HUES6 (cell line): ENCODE measurements at regions not wholly inside any gene's neighbourhood (a gene's known extent, or its start where the extent isn't known, plus 50 kb on each side); places are given as distances from the start of the nearest gene placed in this dataset.

Experiments
- H3K27ac ChIP-seq: 2 replicates; pipeline ENCODE4 v1.7.0; 2013; ENCODE audit warnings: low read depth, mild to moderate bottlenecking, low read length, inconsistent platforms
- H3K27me3 ChIP-seq: 2 replicates; pipeline ENCODE4 v1.6.1; 2013; ENCODE audit warnings: low read length; ENCODE audit not compliant: control insufficient read depth, insufficient read depth
- H3K36me3 ChIP-seq: 2 replicates; pipeline ENCODE4 v1.6.1; 2013; ENCODE audit warnings: low read length; ENCODE audit not compliant: control insufficient read depth, insufficient read depth
- H3K4me1 ChIP-seq: 2 replicates; pipeline ENCODE4 v1.6.1; 2013; ENCODE audit warnings: low read length; ENCODE audit not compliant: control insufficient read depth, insufficient read depth
- H3K4me3 ChIP-seq: 2 replicates; pipeline ENCODE4 v1.5.1; 2013; ENCODE audit warnings: low read depth, low read length
- H3K9ac ChIP-seq: one replicate; pipeline ENCODE4 v1.6.1; 2013; ENCODE audit warnings: mild to moderate bottlenecking, low read length
- H3K9me3 ChIP-seq: 2 replicates; pipeline ENCODE4 v1.6.1; 2013; ENCODE audit warnings: low read depth, low read length; ENCODE audit not compliant: control insufficient read depth, insufficient read depth

DNA sequence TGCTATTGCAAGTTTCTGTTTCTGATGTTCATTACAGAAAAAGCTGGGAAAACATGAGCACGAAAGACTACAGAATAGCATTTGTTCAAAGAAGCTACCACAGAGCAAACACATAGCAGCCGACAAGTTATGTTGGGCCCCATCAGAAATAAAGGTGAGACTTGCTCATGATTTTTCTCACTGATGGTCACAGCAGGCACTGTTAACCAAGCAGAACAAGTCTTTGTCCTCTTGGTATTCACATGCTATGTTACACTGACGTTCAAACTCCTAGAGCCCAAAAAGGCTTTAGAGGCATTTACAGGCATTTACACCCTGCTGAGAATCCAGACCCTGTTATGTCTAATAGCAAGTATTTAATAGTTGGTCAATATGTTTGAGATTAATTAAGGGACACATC is 235.0 kb upstream of the HNMT start:
- no peaks in the 10 kb centered on the region for H3K27me3 ChIP-seq

DNA sequence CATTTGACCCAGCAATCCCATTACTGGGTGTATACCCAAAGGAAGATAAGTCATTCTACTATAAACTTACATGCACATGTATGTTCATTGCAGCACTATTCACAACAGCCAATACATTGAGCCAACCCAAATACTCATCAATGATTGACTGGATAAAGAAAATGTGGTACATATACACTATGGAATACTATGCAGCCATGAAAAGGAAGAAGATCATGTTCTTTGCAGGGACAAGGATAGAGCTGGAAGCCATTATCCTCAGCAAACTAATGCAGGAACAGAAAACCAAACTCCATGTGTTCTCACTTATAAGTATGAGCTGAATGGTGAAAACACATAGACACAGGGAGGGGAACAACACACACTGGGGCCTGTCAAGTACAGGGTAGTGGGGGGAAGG is 226.7 kb upstream of the HNMT start:
- Histone ChIP-seq H3K9me3 (peaks cover 5% of the 10 kb centered on the region; the same call in 1 of the 2 replicates), H3K4me1 (no peaks in the 10 kb centered on the region), H3K9ac (no peak overlapping the region), H3K27ac (no peak overlapping the region), H3K4me3 (no peak overlapping the region), H3K27me3 (no peaks in the 10 kb centered on the region), H3K36me3 (no peaks in the 10 kb centered on the region)

More for the DNA sequence above, 235.0 kb upstream of the HNMT start:
- Histone ChIP-seq H3K4me3 (no peak overlapping the region), H3K36me3 (no peaks in the 10 kb centered on the region), H3K9me3 (0 out of 2 replicates have a peak, but pooled peaks cover 3% of the 10 kb centered on the region), H3K9ac (no peak overlapping the region), H3K27ac (no peak overlapping the region), H3K4me1 (peaks cover 5% of the 10 kb centered on the region; the same call in 1 of the 2 replicates)

DNA sequence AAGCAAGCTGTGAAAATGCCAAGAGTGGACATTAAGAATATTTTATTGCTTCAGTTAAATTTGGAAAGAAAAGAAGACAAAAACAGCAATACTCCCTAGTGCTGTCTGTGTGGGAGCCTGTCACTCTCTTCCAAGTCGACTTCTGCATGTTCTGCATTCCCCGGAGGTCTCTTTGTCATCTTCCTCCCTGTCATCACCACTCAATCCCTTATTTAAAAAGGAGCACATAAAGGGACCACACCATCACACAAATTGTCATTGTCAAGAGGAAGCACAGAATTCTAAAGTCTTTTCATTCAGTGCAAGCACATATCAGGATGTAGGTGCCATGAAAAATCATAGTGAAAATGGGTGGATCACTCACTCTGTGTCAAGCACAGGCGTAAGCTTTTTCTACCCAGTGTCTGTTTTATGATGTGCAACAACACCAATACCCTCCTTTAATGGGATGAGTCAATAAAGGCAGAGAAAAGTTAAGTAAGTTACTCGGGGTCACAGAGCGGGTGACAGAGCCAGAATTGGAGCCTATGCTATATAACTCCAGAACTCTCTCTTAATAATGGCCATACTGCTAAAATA is 222.4 kb upstream of the HNMT start:
- H3K4me1 ChIP-seq = peaks cover 9% of the 10 kb centered on the region; the same call in 1 of the 2 replicates
- H3K9ac ChIP-seq = no peak overlapping the region
- peaks cover 5% of the 10 kb centered on the region; the same call in 1 of the 2 replicates for H3K9me3 ChIP-seq
- no peaks in the 10 kb centered on the region for H3K27me3 ChIP-seq
- no peak overlapping the region for H3K27ac ChIP-seq
- H3K36me3 ChIP-seq = no peaks in the 10 kb centered on the region
- no peak overlapping the region for H3K4me3 ChIP-seq

DNA sequence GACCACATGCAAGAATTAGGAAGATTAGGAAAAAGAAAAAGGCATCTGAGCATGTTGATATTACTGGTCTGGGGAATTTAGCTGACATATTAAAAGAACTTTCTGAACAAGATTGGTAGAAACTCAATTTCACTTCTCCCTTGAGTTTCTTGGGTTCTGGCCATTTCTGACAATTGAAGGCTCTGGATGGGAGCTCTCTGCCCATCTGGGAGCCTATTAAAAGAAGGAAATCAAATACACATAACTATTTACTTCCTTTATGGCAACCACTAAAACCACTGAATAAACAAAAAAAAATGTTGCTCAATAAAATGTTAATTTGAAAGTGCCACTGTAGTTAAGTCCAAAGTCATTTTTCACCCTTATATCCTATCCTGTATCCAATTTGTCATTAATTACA is 216.8 kb upstream of the HNMT start:
- no peaks in the 10 kb centered on the region for H3K27me3 ChIP-seq
- H3K4me3 ChIP-seq = no peak overlapping the region
- H3K36me3 ChIP-seq = no peaks in the 10 kb centered on the region
- H3K9me3 ChIP-seq = no peaks in the 10 kb centered on the region
- H3K27ac ChIP-seq = no peak overlapping the region
- H3K9ac ChIP-seq = no peak overlapping the region
- H3K4me1 ChIP-seq = peaks cover 9% of the 10 kb centered on the region; the same call in 1 of the 2 replicates

DNA sequence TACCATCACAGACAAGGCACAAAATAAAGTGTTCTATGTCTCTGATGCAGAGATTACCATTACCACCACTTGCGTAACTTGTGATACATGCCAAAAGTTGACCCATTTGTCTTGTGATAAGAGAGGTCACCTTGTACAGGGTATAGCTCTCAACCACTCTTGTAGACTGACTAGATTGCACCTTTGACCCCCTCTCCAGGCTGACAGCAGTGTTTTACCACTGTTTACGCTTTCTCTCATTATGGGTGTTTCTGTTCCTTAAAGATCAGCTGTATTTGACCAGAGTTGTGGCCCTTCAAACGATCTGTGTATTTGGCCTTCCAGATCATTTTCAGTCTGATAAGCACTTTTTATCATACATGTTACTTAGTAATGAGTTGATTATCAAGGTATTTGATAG is 215.7 kb upstream of the HNMT start:
- Histone ChIP-seq H3K4me1 (peaks cover 8% of the 10 kb centered on the region; the same call in 1 of the 2 replicates), H3K27ac (no peak overlapping the region), H3K36me3 (no peaks in the 10 kb centered on the region), H3K4me3 (no peak overlapping the region), H3K27me3 (no peaks in the 10 kb centered on the region), H3K9ac (no peak overlapping the region), H3K9me3 (no peaks in the 10 kb centered on the region)

DNA sequence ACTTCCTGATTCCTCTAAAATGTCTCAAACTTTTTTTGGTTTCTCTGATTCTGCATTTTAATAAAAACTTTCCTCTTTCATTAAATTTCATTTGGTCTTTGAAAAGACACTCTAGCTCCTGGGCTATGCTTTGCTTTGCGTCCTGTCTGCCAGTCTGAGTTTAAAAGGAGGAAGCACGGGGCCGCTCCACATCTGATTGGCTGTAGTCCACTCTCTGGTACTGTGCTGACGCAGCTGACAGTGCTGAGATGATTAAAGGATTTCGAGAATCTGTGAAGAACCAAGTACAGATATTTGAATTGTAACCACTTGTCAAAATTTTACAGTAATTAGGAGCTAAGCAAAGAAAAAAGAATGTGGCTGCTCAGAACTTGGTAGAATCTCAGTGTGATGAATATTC is 199.6 kb upstream of the HNMT start:
- Histone ChIP-seq H3K36me3 (no peaks in the 10 kb centered on the region), H3K27me3 (no peaks in the 10 kb centered on the region), H3K9me3 (peaks cover 4% of the 10 kb centered on the region; the same call in 1 of the 2 replicates), H3K4me1 (no peaks in the 10 kb centered on the region), H3K27ac (no peak overlapping the region), H3K9ac (no peak overlapping the region), H3K4me3 (no peak overlapping the region)

DNA sequence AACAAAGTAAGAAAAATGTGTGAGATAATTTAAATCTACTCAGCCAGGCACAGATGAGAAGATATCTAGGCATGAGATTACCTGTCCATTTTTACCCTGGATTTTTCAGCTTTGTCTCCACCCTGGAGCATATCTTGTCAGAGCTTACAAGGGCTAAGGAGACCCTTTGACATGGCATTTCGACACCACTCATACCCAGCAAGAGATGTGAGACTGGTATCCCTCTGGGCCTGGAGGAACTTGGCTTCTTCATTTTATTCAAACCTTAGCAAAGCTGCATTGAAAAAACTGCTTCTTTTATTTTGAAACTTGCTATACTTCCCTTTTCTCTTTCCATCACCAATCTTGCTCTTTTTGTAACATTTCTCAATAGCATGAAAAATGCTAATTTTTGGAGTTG is 194.9 kb upstream of the HNMT start:
- no peaks in the 10 kb centered on the region for H3K4me1 ChIP-seq
- H3K27ac ChIP-seq = no peak overlapping the region
- H3K36me3 ChIP-seq = no peaks in the 10 kb centered on the region
- no peak overlapping the region for H3K4me3 ChIP-seq
- H3K9me3 ChIP-seq = 0 out of 2 replicates have a peak, but pooled peaks cover 2% of the 10 kb centered on the region
- no peaks in the 10 kb centered on the region for H3K27me3 ChIP-seq
- H3K9ac ChIP-seq = no peak overlapping the region

DNA sequence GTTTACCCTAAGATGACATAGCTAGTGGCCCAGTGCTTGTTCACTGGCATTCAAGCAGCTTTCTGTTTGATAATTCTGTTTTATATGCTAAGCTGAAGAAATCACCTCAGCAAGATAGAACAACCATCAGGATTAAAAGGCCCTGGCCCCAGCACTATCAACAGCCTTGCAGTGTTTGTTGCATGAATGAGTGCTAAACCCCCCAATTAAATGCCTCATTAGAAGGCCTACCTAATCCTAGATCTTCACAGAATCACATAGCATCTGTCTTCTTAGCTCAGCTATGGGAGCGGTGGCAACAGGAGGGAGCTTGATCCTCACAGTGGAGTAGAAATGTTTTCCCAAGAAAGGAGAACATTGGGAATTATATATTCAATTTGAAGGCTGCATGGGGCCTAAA is 194.1 kb upstream of the HNMT start:
- Histone ChIP-seq H3K36me3 (no peaks in the 10 kb centered on the region), H3K27me3 (no peaks in the 10 kb centered on the region), H3K4me1 (no peaks in the 10 kb centered on the region), H3K9me3 (0 out of 2 replicates have a peak, but pooled peaks cover 2% of the 10 kb centered on the region), H3K27ac (no peak overlapping the region), H3K4me3 (no peak overlapping the region), H3K9ac (no peak overlapping the region)

DNA sequence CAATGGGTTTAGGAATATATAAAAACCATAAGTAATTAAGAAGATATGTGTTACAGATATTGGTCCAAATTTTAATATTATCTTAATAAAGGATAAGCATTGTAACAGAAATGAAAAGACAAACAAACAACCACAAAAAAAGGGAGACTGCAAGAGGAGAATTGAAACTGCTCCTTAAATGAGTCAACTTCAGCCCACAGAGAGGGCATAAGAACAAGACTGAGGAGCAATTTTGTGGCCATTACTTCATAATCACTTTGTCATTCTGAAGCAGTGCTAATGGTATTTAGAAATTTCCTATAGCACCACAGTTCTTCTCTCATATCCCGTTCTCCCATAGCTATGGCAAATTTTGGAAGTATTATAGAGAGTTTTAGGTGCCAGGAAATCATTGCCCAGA is 193.2 kb upstream of the HNMT start:
- H3K27ac ChIP-seq = no peak overlapping the region
- H3K9me3 ChIP-seq = 0 out of 2 replicates have a peak, but pooled peaks cover 2% of the 10 kb centered on the region
- no peaks in the 10 kb centered on the region for H3K36me3 ChIP-seq
- H3K27me3 ChIP-seq = no peaks in the 10 kb centered on the region
- H3K4me1 ChIP-seq = 0 out of 2 replicates have a peak, but pooled peaks cover 4% of the 10 kb centered on the region
- no peak overlapping the region for H3K9ac ChIP-seq
- no peak overlapping the region for H3K4me3 ChIP-seq

DNA sequence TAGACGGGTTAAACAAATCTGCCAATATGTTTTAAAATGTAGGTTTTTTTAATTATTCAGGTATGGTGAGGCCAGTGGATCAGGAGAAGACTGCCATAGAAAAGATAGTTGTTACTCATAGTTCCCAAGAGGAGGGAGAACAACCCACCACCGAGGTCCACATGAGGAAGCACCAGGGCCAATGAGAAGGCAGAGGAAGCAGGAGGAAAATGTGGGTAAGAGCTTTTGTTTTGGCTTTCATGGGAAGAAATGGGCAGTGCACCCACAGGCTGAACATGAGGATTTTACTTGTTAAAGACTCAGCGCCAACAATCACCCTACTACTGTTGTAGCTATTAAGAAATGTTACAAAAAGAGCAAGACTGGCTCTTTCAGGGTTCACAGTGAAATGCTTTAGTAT is 191.8 kb upstream of the HNMT start:
- no peak overlapping the region for H3K9ac ChIP-seq
- H3K27me3 ChIP-seq = no peaks in the 10 kb centered on the region
- H3K27ac ChIP-seq = no peak overlapping the region
- no peaks in the 10 kb centered on the region for H3K36me3 ChIP-seq
- H3K4me1 ChIP-seq = 0 out of 2 replicates have a peak, but pooled peaks cover 4% of the 10 kb centered on the region
- no peak overlapping the region for H3K4me3 ChIP-seq
- 0 out of 2 replicates have a peak, but pooled peaks cover 2% of the 10 kb centered on the region for H3K9me3 ChIP-seq

DNA sequence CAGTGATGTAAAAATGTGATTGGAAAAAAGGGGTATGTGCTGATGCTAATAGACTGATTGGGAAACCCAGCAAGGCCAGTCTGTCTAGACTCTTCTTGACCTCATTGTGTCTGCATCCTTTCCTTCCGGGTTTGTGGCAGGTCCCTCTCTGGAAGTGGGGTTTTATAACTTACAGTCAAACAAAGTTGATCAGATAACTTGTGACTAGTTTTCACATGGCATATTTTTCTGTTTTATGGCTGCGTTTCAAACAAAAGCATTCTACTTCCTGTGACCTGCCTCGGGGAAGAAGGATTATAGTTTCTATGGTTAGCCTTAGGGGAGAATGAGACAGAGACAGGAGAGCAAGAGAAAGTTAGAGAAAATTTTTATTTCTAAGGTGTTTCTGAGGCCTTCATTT is 188.7 kb upstream of the HNMT start:
- Histone ChIP-seq H3K27ac (no peak overlapping the region), H3K9me3 (peaks cover 8% of the 10 kb centered on the region; the same call in 1 of the 2 replicates), H3K4me3 (no peak overlapping the region)

More for the DNA sequence above, 188.7 kb upstream of the HNMT start:
- H3K27me3 ChIP-seq = no peaks in the 10 kb centered on the region
- H3K4me1 ChIP-seq = 0 out of 2 replicates have a peak, but pooled peaks cover 4% of the 10 kb centered on the region
- H3K9ac ChIP-seq = no peak overlapping the region
- no peaks in the 10 kb centered on the region for H3K36me3 ChIP-seq
